ENCODE measurements at regions not wholly inside any gene's neighbourhood (a gene's known extent, or its start where the extent isn't known, plus 50 kb on each side); places are given as distances from the start of the nearest gene placed in this dataset.

DNA sequence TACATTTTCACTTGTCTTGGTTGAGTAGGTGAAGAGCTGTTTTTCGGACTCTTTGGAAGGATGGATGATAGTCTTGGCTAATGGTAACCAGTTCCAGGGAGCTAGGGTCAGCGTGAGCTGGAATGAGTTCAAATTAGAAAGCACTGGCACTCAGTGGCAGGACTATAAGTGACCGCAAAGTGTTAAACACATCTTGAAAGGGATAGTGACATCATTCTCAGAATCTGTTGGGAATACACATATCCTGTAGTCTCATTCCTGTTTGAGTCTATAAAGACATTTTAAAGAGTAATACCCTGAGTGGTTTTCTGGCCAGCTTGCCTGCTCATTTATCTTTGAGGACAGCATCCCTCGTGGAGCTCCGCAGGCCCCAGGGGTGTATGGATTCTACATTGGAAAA lies 56.7 kb upstream of the TMEM248 start:
- DNase-seq, result no peak

GRCh38 chr7:66865290-66865864 lies 55.6 kb upstream of the TMEM248 start:
- ATAC-seq (no peak), DNase-seq (no peak)

More for the DNA sequence above, 56.7 kb upstream of the TMEM248 start:
- ATAC-seq, result no peak

DNA sequence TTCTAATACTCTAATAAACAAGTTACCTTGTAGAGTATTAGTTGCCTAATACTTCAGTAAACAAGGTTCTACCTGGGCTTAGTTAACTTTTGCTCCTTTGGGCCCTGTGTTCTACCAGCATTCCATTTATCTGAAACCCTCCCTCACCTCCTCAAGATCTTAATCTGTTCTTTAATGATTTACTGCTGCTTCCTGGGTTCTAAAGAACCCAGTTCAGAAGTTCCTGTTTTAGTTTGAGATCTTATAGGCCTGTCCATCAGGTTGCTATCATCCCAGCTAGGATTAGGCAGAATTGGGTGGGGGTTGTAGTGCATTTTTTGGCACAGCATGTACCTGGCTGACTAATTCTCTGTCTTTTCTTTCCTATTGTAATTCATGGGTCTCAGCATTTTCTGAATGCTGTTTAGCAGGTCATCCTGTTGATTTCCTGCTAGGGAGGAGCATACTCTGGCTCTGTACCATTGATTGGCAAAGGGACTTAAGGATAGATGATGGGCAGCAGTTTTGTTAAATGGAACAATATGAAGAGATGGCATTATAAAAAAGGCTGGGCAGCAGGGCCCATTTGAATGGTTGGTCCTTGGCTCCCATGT lies 53.7 kb upstream of the TMEM248 start:
- ATAC-seq, result no peak
- DNase-seq, result no peak

DNA sequence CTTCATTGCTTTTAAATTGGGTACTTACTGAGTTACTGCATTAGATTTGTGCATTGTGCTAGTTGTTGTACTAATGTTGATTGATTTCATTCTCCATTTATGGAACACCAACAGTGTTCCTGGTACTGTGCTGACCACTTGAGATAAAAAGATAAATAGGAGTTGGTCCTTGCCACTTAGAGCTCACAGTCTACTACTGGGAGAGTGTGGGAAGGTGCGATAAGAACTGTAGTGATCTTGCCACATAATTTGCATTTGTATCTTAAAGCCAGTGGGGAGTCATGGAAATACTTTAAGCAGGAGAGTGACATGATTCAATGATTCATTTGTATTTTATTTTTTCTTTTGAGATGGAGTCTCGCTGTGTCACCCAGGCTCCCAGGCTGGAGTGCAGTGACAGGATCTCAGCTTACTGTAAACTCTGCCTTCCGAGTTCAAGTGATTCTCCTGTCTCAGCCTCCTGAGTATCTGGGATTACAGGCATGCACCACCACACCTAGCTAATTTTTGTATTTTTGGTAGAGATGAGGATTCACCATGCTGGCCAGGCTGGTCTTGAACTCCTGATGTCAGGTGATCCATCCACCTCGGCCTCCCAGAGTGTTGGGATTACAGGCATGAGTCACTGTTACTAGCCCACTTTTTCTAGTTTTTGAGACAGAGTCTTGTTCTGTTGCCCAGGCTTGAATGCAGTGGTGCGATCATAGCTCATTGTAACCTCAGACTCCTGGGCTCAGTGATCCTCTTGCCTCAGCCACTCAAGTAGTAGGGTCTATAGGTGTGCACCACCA lies 51.2 kb upstream of the TMEM248 start:
- no peak for DNase-seq
- peak; percentile 89 for ATAC-seq

DNA sequence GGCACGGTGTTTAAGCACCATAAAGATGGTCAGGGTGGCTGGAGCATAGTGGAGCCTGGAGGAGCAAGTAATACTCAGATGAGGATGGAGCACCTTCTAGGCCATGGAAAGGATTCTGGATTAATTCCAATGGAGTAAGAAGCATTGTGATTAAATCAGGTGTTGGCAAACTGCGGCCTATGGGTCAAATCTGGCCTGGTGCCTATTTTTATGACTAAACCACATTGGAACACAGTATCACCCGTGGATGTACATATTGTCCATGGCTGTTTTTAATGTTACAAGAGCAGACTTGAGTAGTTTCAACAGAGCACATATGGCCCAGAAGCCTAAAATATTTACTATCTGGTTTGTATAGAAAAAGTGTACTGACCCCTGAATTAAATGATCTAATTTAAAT lies 49.9 kb upstream of the TMEM248 start:
- DNase-seq, result no peak
- ATAC-seq, result no peak

Data from stimulated activated naive CD8-positive, alpha-beta T cell treated with anti-CD3 and anti-CD28 coated beads, Interleukin-15, Interleukin-2, amounts not matched to agents 100 U/mL and 50 U/mL, for 24 hours (primary cell).